ENCODE measurements at regions not wholly inside any gene's neighbourhood (a gene's known extent, or its start where the extent isn't known, plus 50 kb on each side); places are given as distances from the start of the nearest gene placed in this dataset.

- no peak overlapping the region for H3K14ac ChIP-seq (ENCODE audit: low read length)
- no peaks in the 10 kb centered on the region for H3K79me1 ChIP-seq (ENCODE audit: low read depth, low read length)
- H3K9ac ChIP-seq (ENCODE audit: low read depth, low read length, poor library complexity) = no peak overlapping the region
- H3K18ac ChIP-seq (ENCODE audit: low read length) = no peak overlapping the region
- H3K27ac ChIP-seq (replicated peaks; ENCODE audit: low read length) = no peak overlapping the region
- no peak for DNase-seq (ENCODE audit: low spot score)
- no peak overlapping the region for H3K23ac ChIP-seq (ENCODE audit: low read depth, low read length, poor library complexity)
- no peak overlapping the region for H2BK15ac ChIP-seq (ENCODE audit: low read length)
- H3K4me3 ChIP-seq (ENCODE audit: low read length in 2 of 2) = no peak overlapping the region
- H2AFZ ChIP-seq (ENCODE audit: low read length) = no peak overlapping the region
- H4K91ac ChIP-seq (ENCODE audit: low read depth, low read length, poor library complexity) = no peak overlapping the region
- no peak overlapping the region for H2BK12ac ChIP-seq (ENCODE audit: low read length)
- no peak overlapping the region for H2BK5ac ChIP-seq (ENCODE audit: low read length)
- H3K4me2 ChIP-seq (ENCODE audit: insufficient read depth, low read length, poor library complexity, severe bottlenecking) = no peak overlapping the region
- H3K9me3 ChIP-seq (replicated peaks in 1 of 2; ENCODE audit: control insufficient read depth in 2 of 2, insufficient read depth in 1 of 2, low read depth in 1 of 2, low read length in 2 of 2) = no peaks in the 10 kb centered on the region
- no peak overlapping the region for H2AK5ac ChIP-seq (ENCODE audit: low read depth, low read length)
- no peaks in the 10 kb centered on the region for H3K36me3 ChIP-seq (replicated peaks in 1 of 2; ENCODE audit: control insufficient read depth in 2 of 2, insufficient read depth in 2 of 2, low read length in 2 of 2)
- peaks cover 9 to 29% of the 10 kb centered on the region in 2 donors for H3K4me1 ChIP-seq (ENCODE audit: control insufficient read depth in 2 of 2, insufficient read depth in 1 of 2, low read depth in 1 of 2, low read length in 2 of 2)
- no peak overlapping the region for H3K4ac ChIP-seq (ENCODE audit: low read length)
- WGBS, 2 donors (ENCODE audit: extremely low coverage in 2 of 2, insufficient read length in 2 of 2, insufficient replicate concordance in 1 of 2) = no CpG with 5 or more reads among the region's 11 CpGs
- H4K8ac ChIP-seq (ENCODE audit: low read depth, low read length) = no peak overlapping the region
- no peak overlapping the region for H2BK120ac ChIP-seq (ENCODE audit: low read depth, low read length)
- peaks cover 0 to 15% (median 5%) of the 10 kb centered on the region in 3 experiments for H3K27me3 ChIP-seq (ENCODE audit: control insufficient read depth in 3 of 3, insufficient read depth in 3 of 3, low read depth in 1 of 3, low read length in 3 of 3)
These were observed 157.1 kb upstream of the GRK3 start for GRCh38 chr22:25407226-25407858.

- peaks cover 0 to 16% (median 5%) of the 10 kb centered on the region in 3 experiments for H3K27me3 ChIP-seq (ENCODE audit: control insufficient read depth in 3 of 3, insufficient read depth in 3 of 3, low read depth in 1 of 3, low read length in 3 of 3)
- H3K23ac ChIP-seq (ENCODE audit: low read depth, low read length, poor library complexity) = no peak overlapping the region
- no peaks in the 10 kb centered on the region for H3K79me1 ChIP-seq (ENCODE audit: low read depth, low read length)
- no peaks in the 10 kb centered on the region for H3K36me3 ChIP-seq (replicated peaks in 1 of 2; ENCODE audit: control insufficient read depth in 2 of 2, insufficient read depth in 2 of 2, low read length in 2 of 2)
- no peak overlapping the region for H3K27ac ChIP-seq (replicated peaks; ENCODE audit: low read length)
- H4K8ac ChIP-seq (ENCODE audit: low read depth, low read length) = no peak overlapping the region
- no peak overlapping the region for H2BK120ac ChIP-seq (ENCODE audit: low read depth, low read length)
- no CpG with 5 or more reads among the region's 2 CpGs for WGBS, 2 donors (ENCODE audit: extremely low coverage in 2 of 2, insufficient read length in 2 of 2, insufficient replicate concordance in 1 of 2)
- no peak overlapping the region for H3K4ac ChIP-seq (ENCODE audit: low read length)
- no peak overlapping the region for H3K14ac ChIP-seq (ENCODE audit: low read length)
- H2BK15ac ChIP-seq (ENCODE audit: low read length) = no peak overlapping the region
- H2BK12ac ChIP-seq (ENCODE audit: low read length) = no peak overlapping the region
- no peaks in the 10 kb centered on the region for H3K9me3 ChIP-seq (replicated peaks in 1 of 2; ENCODE audit: control insufficient read depth in 2 of 2, insufficient read depth in 1 of 2, low read depth in 1 of 2, low read length in 2 of 2)
- H3K9ac ChIP-seq (ENCODE audit: low read depth, low read length, poor library complexity) = no peak overlapping the region
- DNase-seq (ENCODE audit: low spot score) = no peak
- no peak overlapping the region for H4K91ac ChIP-seq (ENCODE audit: low read depth, low read length, poor library complexity)
- no peak overlapping the region for H3K18ac ChIP-seq (ENCODE audit: low read length)
- no peak overlapping the region for H2BK5ac ChIP-seq (ENCODE audit: low read length)
- no peak overlapping the region for H3K4me3 ChIP-seq (ENCODE audit: low read length in 2 of 2)
- peaks cover 9 to 25% of the 10 kb centered on the region in 2 donors for H3K4me1 ChIP-seq (ENCODE audit: control insufficient read depth in 2 of 2, insufficient read depth in 1 of 2, low read depth in 1 of 2, low read length in 2 of 2)
- H3K4me2 ChIP-seq (ENCODE audit: insufficient read depth, low read length, poor library complexity, severe bottlenecking) = no peak overlapping the region
- H2AK5ac ChIP-seq (ENCODE audit: low read depth, low read length) = no peak overlapping the region
- H2AFZ ChIP-seq (ENCODE audit: low read length) = no peak overlapping the region
These were observed 156.6 kb upstream of the GRK3 start for GRCh38 chr22:25407859-25408229.

GRCh38 chr22:25409240-25409639, 155.2 kb upstream of the GRK3 start:
- H3K9me3 ChIP-seq (replicated peaks in 1 of 2; ENCODE audit: control insufficient read depth in 2 of 2, insufficient read depth in 1 of 2, low read depth in 1 of 2, low read length in 2 of 2) = peaks cover 3 to 10% of the 10 kb centered on the region in 2 donors
- H3K18ac ChIP-seq (ENCODE audit: low read length) = no peak overlapping the region
- peaks cover 4 to 14% of the 10 kb centered on the region in 2 donors for H3K4me1 ChIP-seq (ENCODE audit: control insufficient read depth in 2 of 2, insufficient read depth in 1 of 2, low read depth in 1 of 2, low read length in 2 of 2)
- no peak overlapping the region for H2BK5ac ChIP-seq (ENCODE audit: low read length)
- no CpG with 5 or more reads among the region's 3 CpGs for WGBS, 2 donors (ENCODE audit: extremely low coverage in 2 of 2, insufficient read length in 2 of 2, insufficient replicate concordance in 1 of 2)
- peak overlapping the region; percentile 79 for H2AK5ac ChIP-seq (ENCODE audit: low read depth, low read length)
- H3K79me1 ChIP-seq (ENCODE audit: low read depth, low read length) = no peaks in the 10 kb centered on the region
- H3K14ac ChIP-seq (ENCODE audit: low read length) = no peak overlapping the region
- H3K27ac ChIP-seq (replicated peaks; ENCODE audit: low read length) = no peak overlapping the region
- H3K4me3 ChIP-seq (ENCODE audit: low read length in 2 of 2) = no peak overlapping the region
- H2BK12ac ChIP-seq (ENCODE audit: low read length) = no peak overlapping the region
- H4K8ac ChIP-seq (ENCODE audit: low read depth, low read length) = no peak overlapping the region
- peaks cover 0 to 23% (median 5%) of the 10 kb centered on the region in 3 experiments for H3K27me3 ChIP-seq (ENCODE audit: control insufficient read depth in 3 of 3, insufficient read depth in 3 of 3, low read depth in 1 of 3, low read length in 3 of 3)
- H3K9ac ChIP-seq (ENCODE audit: low read depth, low read length, poor library complexity) = no peak overlapping the region
- H4K91ac ChIP-seq (ENCODE audit: low read depth, low read length, poor library complexity) = no peak overlapping the region
- no peak overlapping the region for H2AFZ ChIP-seq (ENCODE audit: low read length)
- no peak overlapping the region for H2BK120ac ChIP-seq (ENCODE audit: low read depth, low read length)
- no peak for DNase-seq (ENCODE audit: low spot score)
- H2BK15ac ChIP-seq (ENCODE audit: low read length) = no peak overlapping the region
- H3K4me2 ChIP-seq (ENCODE audit: insufficient read depth, low read length, poor library complexity, severe bottlenecking) = no peak overlapping the region
- H3K36me3 ChIP-seq (replicated peaks in 1 of 2; ENCODE audit: control insufficient read depth in 2 of 2, insufficient read depth in 2 of 2, low read length in 2 of 2) = no peaks in the 10 kb centered on the region
- no peak overlapping the region for H3K4ac ChIP-seq (ENCODE audit: low read length)
- peak overlapping the region; percentile 5 for H3K23ac ChIP-seq (ENCODE audit: low read depth, low read length, poor library complexity)

- Histone ChIP-seq H4K91ac (ENCODE audit: low read depth, low read length, poor library complexity) (no peak overlapping the region), H2BK12ac (ENCODE audit: low read length) (no peak overlapping the region), H3K23ac (ENCODE audit: low read depth, low read length, poor library complexity) (no peak overlapping the region), H2AK5ac (ENCODE audit: low read depth, low read length) (no peak overlapping the region), H3K36me3 (replicated peaks in 1 of 2; ENCODE audit: control insufficient read depth in 2 of 2, insufficient read depth in 2 of 2, low read length in 2 of 2) (no peaks in the 10 kb centered on the region), H2BK120ac (ENCODE audit: low read depth, low read length) (no peak overlapping the region), H3K4me1 (ENCODE audit: control insufficient read depth in 2 of 2, insufficient read depth in 1 of 2, low read depth in 1 of 2, low read length in 2 of 2) (peaks cover 1 to 10% of the 10 kb centered on the region in 2 donors), H3K4me3 (ENCODE audit: low read length in 2 of 2) (no peak overlapping the region), H3K9me3 (replicated peaks in 1 of 2; ENCODE audit: control insufficient read depth in 2 of 2, insufficient read depth in 1 of 2, low read depth in 1 of 2, low read length in 2 of 2) (peaks cover 3 to 10% of the 10 kb centered on the region in 2 donors), H3K14ac (ENCODE audit: low read length) (no peak overlapping the region), H2BK15ac (ENCODE audit: low read length) (no peak overlapping the region), H3K18ac (ENCODE audit: low read length) (no peak overlapping the region), H3K4ac (ENCODE audit: low read length) (no peak overlapping the region), H3K4me2 (ENCODE audit: insufficient read depth, low read length, poor library complexity, severe bottlenecking) (no peak overlapping the region), H4K8ac (ENCODE audit: low read depth, low read length) (no peak overlapping the region), H3K79me1 (ENCODE audit: low read depth, low read length) (no peaks in the 10 kb centered on the region), H2AFZ (ENCODE audit: low read length) (no peak overlapping the region), H2BK5ac (ENCODE audit: low read length) (no peak overlapping the region), H3K27me3 (ENCODE audit: control insufficient read depth in 3 of 3, insufficient read depth in 3 of 3, low read depth in 1 of 3, low read length in 3 of 3) (peaks cover 0 to 30% (median 1%) of the 10 kb centered on the region in 3 experiments), H3K27ac (replicated peaks; ENCODE audit: low read length) (no peak overlapping the region), H3K9ac (ENCODE audit: low read depth, low read length, poor library complexity) (no peak overlapping the region)
- no peak for DNase-seq (ENCODE audit: low spot score)
- WGBS, 2 donors (ENCODE audit: extremely low coverage in 2 of 2, insufficient read length in 2 of 2, insufficient replicate concordance in 1 of 2) = no CpG with 5 or more reads among the region's 4 CpGs
These were observed 153.6 kb upstream of the GRK3 start for GRCh38 chr22:25410849-25411248.

Data from neuronal stem cell (in vitro differentiated cells).